Uterus (tissue), 2 donors: ENCODE measurements at regions not wholly inside any gene's neighbourhood (a gene's known extent, or its start where the extent isn't known, plus 50 kb on each side); places are given as distances from the start of the nearest gene placed in this dataset.

Experiments
- POLR2A ChIP-seq, 2 donors: fragments of 450-650 bp; IDR thresholded peaks; one replicate each; pipeline ENCODE4 v1.6.1; 2016; ENCODE audit warnings: antibody characterized with exemption in 2 of 2, mild to moderate bottlenecking in 1 of 2, moderate library complexity in 1 of 2
- TF ChIP-seq, protein P1 (sequence below), 4 experiments: fragments of 200-600 bp in 2 of 4; fragments of 450-650 bp in 2 of 4; sonication (generic) in 2 of 4; IDR thresholded peaks; one replicate each; pipeline ENCODE4 v1.5.1; 2016 to 2019; ENCODE audit warnings: antibody characterized with exemption in 4 of 4, mild to moderate bottlenecking in 2 of 4, moderate library complexity in 1 of 4

DNA sequence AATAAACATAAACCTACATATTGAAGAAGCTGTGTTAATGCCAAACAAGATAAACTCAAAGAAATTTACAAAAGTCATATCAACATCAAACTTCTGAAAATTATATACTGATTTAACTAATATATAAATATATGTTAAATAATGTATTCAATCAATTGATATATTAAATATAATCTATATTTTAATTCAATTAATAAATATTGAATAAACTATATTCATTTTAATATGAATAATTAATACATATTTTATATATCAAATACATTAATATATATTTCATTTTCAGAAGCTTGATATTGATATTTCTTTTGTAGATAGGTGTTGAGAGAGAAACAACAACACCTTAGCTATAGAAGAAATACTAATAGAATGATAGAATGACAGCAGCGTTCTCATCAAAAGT is 768.1 kb downstream of the MECOM start:
- no peak for TF ChIP-seq POLR2A (IDR thresholded peaks at IDR 0.05)
- TF ChIP-seq, protein P1, sequence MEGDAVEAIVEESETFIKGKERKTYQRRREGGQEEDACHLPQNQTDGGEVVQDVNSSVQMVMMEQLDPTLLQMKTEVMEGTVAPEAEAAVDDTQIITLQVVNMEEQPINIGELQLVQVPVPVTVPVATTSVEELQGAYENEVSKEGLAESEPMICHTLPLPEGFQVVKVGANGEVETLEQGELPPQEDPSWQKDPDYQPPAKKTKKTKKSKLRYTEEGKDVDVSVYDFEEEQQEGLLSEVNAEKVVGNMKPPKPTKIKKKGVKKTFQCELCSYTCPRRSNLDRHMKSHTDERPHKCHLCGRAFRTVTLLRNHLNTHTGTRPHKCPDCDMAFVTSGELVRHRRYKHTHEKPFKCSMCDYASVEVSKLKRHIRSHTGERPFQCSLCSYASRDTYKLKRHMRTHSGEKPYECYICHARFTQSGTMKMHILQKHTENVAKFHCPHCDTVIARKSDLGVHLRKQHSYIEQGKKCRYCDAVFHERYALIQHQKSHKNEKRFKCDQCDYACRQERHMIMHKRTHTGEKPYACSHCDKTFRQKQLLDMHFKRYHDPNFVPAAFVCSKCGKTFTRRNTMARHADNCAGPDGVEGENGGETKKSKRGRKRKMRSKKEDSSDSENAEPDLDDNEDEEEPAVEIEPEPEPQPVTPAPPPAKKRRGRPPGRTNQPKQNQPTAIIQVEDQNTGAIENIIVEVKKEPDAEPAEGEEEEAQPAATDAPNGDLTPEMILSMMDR (IDR thresholded peaks at IDR 0.05), result no peak
